Upper lobe of left lung (tissue), 6 donors: ENCODE measurements at regions not wholly inside any gene's neighbourhood (a gene's known extent, or its start where the extent isn't known, plus 50 kb on each side); places are given as distances from the start of the nearest gene placed in this dataset.

Experiments used
- ATAC-seq, 2 donors: fragments of 200-7000 bp; cut with Tn5 transposase; one replicate each; pipeline ENCODE4 v1.9.1; 2022; ENCODE audit warnings: mild to moderate bottlenecking in 2 of 2, moderate library complexity in 2 of 2; ENCODE audit not compliant: low FRiP score in 2 of 2
- DNase-seq, 2 donors: peaks; one replicate each; pipeline ENCODE4 v3.0.0-alpha.2; 2019 to 2020
- H3K27ac ChIP-seq, 4 donors: fragments of 200-600 bp; sonication (generic); one replicate each; pipeline ENCODE4 v1.5.1; 2016 to 2019
- H3K27me3 ChIP-seq, 4 donors: fragments of 200-600 bp; sonication (generic); one replicate each; pipeline ENCODE4 v1.5.1; 2017 to 2019
- H3K36me3 ChIP-seq, 4 donors: fragments of 200-600 bp; sonication (generic); one replicate each; pipeline ENCODE4 v1.5.1; 2016 to 2019
- H3K4me1 ChIP-seq, 4 donors: fragments of 200-600 bp; sonication (generic); one replicate each; pipeline ENCODE4 v1.5.1; 2018 to 2019
- H3K4me3 ChIP-seq, 4 donors: fragments of 200-600 bp; sonication (generic); one replicate each; pipeline ENCODE4 v1.5.1; 2017 to 2019; ENCODE audit warnings: mild to moderate bottlenecking in 2 of 4, moderate library complexity in 1 of 4
- H3K9me3 ChIP-seq, 4 donors: fragments of 200-600 bp; sonication (generic); one replicate each; pipeline ENCODE4 v1.5.1; 2018 to 2019
- EP300 ChIP-seq, 4 donors: sonication (generic); formaldehyde crosslinking; IDR thresholded peaks; one replicate each; pipeline ENCODE4 v1.5.1; 2017; ENCODE audit warnings: antibody characterized with exemption in 4 of 4, control low read depth in 2 of 4
- POLR2A ChIP-seq, 4 donors: fragments of 450-650 bp; IDR thresholded peaks; one replicate each; pipeline ENCODE4 v1.5.1; 2016 to 2017; ENCODE audit warnings: antibody characterized with exemption in 4 of 4, mild to moderate bottlenecking in 2 of 4
- POLR2AphosphoS5 ChIP-seq, 2 donors: sonication (generic); formaldehyde crosslinking; IDR thresholded peaks; one replicate each; pipeline ENCODE4 v1.5.1; 2017; ENCODE audit warnings: antibody characterized with exemption in 2 of 2
- WGBS, 2 donors: methylation state at CpG; one replicate each; pipeline ENCODE4 v1.1.5; 2017 to 2018; 5-methylcytosine and 5-hydroxymethylcytosine counted together
- TF ChIP-seq, protein P1 (sequence below), 6 experiments: fragments of 450-650 bp in 4 of 6; fragments of 200-600 bp in 2 of 6; sonication (generic) in 2 of 6; IDR thresholded peaks; one replicate each; pipeline ENCODE4 v1.5.1; 2016 to 2019; ENCODE audit warnings: antibody characterized with exemption in 6 of 6
- donor health status: DM: no; HTN: no; CAD: no; lungs with moderate emphysema.
- donor health status: DM: no; HTN: yes; CAD: no; lungs with severe emphysema.

DNA sequence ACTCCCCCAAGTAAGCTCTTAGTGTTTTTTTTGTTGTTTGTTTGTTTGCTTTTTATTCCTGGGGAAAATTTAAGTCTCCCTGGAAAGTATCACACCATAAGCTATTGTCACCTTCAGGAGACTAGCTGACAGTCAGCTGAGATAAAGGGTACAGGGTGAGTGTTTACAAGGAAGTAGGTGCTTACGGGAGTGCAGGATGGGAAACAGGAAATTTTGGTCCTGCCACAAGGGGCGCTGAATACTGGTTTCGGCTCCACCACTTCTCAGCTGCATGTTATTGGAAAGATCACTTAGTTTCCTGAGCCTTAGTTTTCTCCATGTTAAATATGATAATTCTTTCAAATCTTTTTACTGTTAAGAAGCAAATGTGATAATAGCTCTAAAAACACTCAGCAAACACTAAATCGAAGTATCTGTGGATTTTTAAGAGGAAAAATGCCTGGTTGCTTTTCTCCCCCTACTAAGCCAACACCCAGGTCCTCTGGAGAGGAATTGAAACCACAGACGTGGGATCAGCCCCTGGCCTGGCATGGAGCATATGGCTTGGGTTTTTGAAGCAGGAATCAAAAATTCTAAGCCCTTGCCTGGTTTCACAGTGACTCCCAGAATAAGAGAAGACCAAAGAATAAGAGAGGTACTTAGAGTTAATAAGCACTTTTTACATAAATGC is 90.7 kb downstream of the SCN11A start:
- no peaks in the 10 kb centered on the region for H3K36me3 ChIP-seq
- peak in 1 of 2 donors; percentile 46 for DNase-seq
- H3K4me3 ChIP-seq: no peak overlapping the region
- H3K9me3 ChIP-seq: no peaks in the 10 kb centered on the region
- H3K4me1 ChIP-seq: peaks cover 4 to 7% (median 5%) of the 10 kb centered on the region in 4 donors
- WGBS, 2 donors: 5 to 6% methylated on average over 5 of the region's 5 CpGs
- H3K27me3 ChIP-seq: no peaks in the 10 kb centered on the region
- peak in 1 of 2 donors; percentile 83 for ATAC-seq
- TF ChIP-seq POLR2A (IDR thresholded peaks at IDR 0.05): no peak
- TF ChIP-seq, protein P1, sequence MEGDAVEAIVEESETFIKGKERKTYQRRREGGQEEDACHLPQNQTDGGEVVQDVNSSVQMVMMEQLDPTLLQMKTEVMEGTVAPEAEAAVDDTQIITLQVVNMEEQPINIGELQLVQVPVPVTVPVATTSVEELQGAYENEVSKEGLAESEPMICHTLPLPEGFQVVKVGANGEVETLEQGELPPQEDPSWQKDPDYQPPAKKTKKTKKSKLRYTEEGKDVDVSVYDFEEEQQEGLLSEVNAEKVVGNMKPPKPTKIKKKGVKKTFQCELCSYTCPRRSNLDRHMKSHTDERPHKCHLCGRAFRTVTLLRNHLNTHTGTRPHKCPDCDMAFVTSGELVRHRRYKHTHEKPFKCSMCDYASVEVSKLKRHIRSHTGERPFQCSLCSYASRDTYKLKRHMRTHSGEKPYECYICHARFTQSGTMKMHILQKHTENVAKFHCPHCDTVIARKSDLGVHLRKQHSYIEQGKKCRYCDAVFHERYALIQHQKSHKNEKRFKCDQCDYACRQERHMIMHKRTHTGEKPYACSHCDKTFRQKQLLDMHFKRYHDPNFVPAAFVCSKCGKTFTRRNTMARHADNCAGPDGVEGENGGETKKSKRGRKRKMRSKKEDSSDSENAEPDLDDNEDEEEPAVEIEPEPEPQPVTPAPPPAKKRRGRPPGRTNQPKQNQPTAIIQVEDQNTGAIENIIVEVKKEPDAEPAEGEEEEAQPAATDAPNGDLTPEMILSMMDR (IDR thresholded peaks at IDR 0.05): peak in 5 of 6 experiments; percentile 32 to 63 (median 41)
- H3K27ac ChIP-seq: no peak overlapping the region

DNA sequence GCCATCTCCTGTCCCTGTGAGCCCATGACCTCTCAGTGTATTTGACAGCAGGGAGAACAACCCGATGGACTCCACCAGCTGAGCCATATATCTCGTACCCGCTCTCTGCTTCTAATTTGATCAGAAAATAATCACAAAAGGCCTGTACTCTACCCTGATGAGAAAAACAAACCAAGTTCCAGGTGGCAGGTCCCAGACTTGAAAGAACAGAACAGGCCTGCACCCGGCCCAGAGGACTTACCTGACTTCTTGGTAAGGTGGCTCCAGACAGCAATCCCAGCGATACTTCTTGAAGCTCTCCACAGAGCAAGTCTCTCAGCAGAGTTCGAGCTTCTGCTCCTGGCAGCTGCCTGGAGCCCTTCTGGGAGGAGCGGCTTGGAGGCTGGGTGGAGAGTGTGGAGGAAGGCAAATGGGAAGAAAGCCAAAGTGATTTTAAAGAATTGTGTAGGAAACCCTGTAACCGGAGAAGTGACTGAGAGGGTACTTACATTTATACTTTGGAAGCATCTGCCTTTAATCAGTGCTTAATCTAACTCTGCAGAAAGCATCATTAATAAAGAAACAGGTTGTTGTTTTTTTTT is 91.6 kb downstream of the SCN11A start:
- WGBS, 2 donors: 79% methylated on average over 8 of the region's 8 CpGs
- peak in 1 of 2 donors; percentile 34 for ATAC-seq
- TF ChIP-seq POLR2AphosphoS5 (IDR thresholded peaks at IDR 0.05) (no peak), EP300 (IDR thresholded peaks at IDR 0.05) (no peak), POLR2A (IDR thresholded peaks at IDR 0.05) (no peak)
- TF ChIP-seq, protein P1 (IDR thresholded peaks at IDR 0.05): no peak
- no peak overlapping the region for H3K27ac ChIP-seq
- no peak for DNase-seq
- no peak overlapping the region for H3K4me3 ChIP-seq
- H3K27me3 ChIP-seq: no peaks in the 10 kb centered on the region
- H3K36me3 ChIP-seq: no peaks in the 10 kb centered on the region
- H3K4me1 ChIP-seq: peaks cover 4 to 7% (median 5%) of the 10 kb centered on the region in 4 donors
- no peaks in the 10 kb centered on the region for H3K9me3 ChIP-seq

DNA sequence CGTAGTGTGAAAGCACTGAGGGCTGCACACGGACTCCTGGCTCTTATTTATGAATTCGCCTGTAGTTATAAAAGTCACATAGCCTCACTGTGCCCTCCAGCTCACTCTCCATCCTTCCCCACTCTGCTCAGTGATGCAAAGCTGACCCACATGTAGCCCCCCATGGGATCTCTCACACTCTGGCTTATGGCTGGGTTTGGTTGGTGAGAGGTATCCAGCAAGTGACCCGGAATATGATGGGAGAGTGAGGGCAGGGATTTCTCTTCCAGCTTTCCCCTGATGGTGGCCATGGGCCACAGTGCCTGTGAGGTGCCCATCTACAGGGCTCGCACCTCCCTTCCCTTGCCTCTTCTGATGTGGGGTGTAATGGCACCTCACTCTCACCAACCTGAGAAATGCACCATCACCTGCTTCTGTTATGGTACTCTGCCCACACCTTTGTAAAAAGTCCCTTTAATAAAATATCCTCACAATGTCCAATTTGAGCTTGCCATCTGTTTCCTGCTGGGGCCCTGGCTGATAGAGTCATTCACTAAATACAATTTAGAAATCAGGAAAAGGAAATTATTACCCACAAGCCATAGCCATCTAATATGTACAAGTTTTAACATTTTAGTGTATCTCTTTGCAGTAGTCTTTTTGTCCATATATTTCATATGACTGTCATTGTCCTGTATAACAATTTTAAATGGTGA is 93.6 kb downstream of the SCN11A start:
- Histone ChIP-seq H3K4me3 (no peak overlapping the region), H3K4me1 (peaks cover 4 to 7% (median 5%) of the 10 kb centered on the region in 4 donors), H3K36me3 (no peaks in the 10 kb centered on the region), H3K9me3 (no peaks in the 10 kb centered on the region), H3K27ac (no peak overlapping the region), H3K27me3 (no peaks in the 10 kb centered on the region)
- DNase-seq: no peak
- TF ChIP-seq, protein P1 (IDR thresholded peaks at IDR 0.05): no peak
- TF ChIP-seq EP300 (IDR thresholded peaks at IDR 0.05) (no peak), POLR2AphosphoS5 (IDR thresholded peaks at IDR 0.05) (no peak), POLR2A (IDR thresholded peaks at IDR 0.05) (no peak)
- WGBS, 2 donors: 86 to 91% methylated on average over 5 of the region's 5 CpGs
- peak in 1 of 2 donors; percentile 22 for ATAC-seq

DNA sequence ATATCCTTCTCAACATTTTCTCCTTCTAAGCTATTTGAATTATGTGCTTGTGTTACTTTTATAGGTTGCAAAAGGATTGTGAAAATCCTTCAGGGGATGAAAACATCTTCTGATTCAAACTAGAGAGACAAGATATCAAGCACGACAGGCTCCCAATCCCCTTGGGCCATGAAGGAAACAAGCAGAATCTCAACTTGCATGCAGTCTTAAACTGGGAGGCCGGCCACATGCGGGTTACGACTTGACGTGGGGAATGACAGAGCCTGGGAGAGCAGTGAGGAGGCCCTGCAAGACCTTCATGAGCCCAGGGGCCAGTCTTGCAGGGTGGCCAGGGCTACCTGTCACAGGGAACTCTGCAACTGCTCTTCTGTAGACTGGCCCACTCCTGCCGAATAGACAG is 94.4 kb downstream of the SCN11A start:
- peaks cover 4 to 7% (median 5%) of the 10 kb centered on the region in 4 donors for H3K4me1 ChIP-seq
- no peak for TF ChIP-seq EP300 (IDR thresholded peaks at IDR 0.05)
- TF ChIP-seq, protein P1 (IDR thresholded peaks at IDR 0.05): no peak
- TF ChIP-seq POLR2AphosphoS5 (IDR thresholded peaks at IDR 0.05): no peak
- TF ChIP-seq POLR2A (IDR thresholded peaks at IDR 0.05): no peak
- ATAC-seq (no peak), DNase-seq (no peak)
- H3K27ac ChIP-seq: no peak overlapping the region
- H3K36me3 ChIP-seq: no peaks in the 10 kb centered on the region
- WGBS, 2 donors: 78 to 89% methylated on average over 6 of the region's 6 CpGs
- no peaks in the 10 kb centered on the region for H3K27me3 ChIP-seq
- H3K9me3 ChIP-seq: no peaks in the 10 kb centered on the region
- no peak overlapping the region for H3K4me3 ChIP-seq
